ENCODE measurements at regions not wholly inside any gene's neighbourhood (a gene's known extent, or its start where the extent isn't known, plus 50 kb on each side); places are given as distances from the start of the nearest gene placed in this dataset.

GRCh38 chr16:74033441-74033995 lies 263.1 kb upstream of the PSMD7 start:
- no peak for DNase-seq (ENCODE audit: low read depth in 3 of 3)

- no peak for DNase-seq (ENCODE audit: low read depth in 3 of 3)
Measured at GRCh38 chr16:74031551-74031950, 265.1 kb upstream of the PSMD7 start.

- DNase-seq (ENCODE audit: low read depth in 3 of 3), result no peak
Measured at GRCh38 chr16:74030000-74030706, 266.5 kb upstream of the PSMD7 start.

- DNase-seq (ENCODE audit: low read depth in 3 of 3), result no peak
Measured at GRCh38 chr16:74029115-74029792, 267.4 kb upstream of the PSMD7 start.

- DNase-seq (ENCODE audit: low read depth in 3 of 3), result no peak
Measured at GRCh38 chr16:74026373-74027281, 270.0 kb upstream of the PSMD7 start.

DNA sequence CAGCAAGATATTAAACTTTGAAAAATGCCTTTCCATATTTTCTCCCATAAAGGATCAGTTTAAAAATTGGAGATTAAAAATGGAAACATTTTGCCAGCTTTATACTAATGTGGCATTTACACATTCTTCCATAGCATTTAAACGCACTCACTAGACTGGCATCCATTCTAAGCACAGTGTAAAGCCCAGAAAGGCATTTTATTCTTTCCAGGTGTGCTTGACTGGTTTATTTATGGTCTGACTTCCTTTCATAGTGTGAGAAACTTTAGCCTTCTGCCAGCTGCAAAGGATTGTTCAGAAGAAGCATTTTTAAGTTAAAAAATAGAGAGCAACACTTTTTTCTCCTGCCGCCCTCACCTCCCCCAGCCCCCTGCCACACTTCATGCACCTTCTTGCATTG lies 271.7 kb upstream of the PSMD7 start:
- DNase-seq (ENCODE audit: low read depth in 3 of 3), result no peak

GRCh38 chr16:74020095-74020670 lies 276.4 kb upstream of the PSMD7 start:
- DNase-seq (ENCODE audit: low read depth in 3 of 3), result no peak

- DNase-seq (ENCODE audit: low read depth in 3 of 3), result no peak
Measured at GRCh38 chr16:74019612-74020011, 277.0 kb upstream of the PSMD7 start.

DNA sequence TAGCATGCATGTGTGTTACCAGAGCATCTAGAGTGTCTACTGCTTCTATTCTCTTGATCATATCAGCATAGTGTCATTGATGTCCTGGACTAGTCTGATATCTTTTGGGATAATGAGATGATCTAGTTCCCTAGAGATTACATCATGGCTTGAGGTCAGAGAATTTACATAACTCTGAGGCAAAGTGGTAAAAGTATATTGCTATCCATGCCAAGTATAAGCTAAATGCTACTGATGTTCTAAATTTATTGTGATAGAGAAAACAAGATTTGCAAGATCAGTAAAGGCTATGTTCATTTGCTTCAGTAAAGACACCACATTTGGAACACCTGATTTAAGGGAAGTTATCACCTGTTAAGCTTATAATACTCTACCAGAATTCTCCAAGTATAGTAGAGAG lies 280.7 kb upstream of the PSMD7 start:
- DNase-seq (ENCODE audit: low read depth in 3 of 3), result no peak

GRCh38 chr16:73998707-73999106 lies 297.9 kb upstream of the PSMD7 start:
- no peak for DNase-seq (ENCODE audit: low read depth in 3 of 3)

DNA sequence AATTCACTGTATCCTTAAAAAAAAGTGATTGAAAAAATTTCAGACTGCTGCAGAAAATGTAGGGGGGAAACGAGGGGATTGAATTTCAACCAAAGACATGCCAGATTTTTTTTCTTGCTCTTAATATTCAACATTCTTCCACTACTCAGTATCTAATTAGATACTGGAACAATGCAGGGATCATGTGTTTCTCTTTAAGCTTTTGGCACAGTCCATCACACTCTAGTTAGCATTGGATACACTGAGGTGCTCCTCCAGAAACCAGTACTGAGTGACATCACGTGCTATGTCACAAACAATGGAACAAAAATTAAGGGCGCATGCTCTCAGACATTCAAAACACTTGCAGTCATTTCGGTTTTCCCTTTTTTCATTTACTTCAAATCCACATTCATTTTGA lies 298.6 kb upstream of the PSMD7 start:
- no peak for DNase-seq (ENCODE audit: low read depth in 3 of 3)

- DNase-seq (ENCODE audit: low read depth in 3 of 3), result no peak
Measured at GRCh38 chr16:73997340-73997711, 299.3 kb upstream of the PSMD7 start.

DNA sequence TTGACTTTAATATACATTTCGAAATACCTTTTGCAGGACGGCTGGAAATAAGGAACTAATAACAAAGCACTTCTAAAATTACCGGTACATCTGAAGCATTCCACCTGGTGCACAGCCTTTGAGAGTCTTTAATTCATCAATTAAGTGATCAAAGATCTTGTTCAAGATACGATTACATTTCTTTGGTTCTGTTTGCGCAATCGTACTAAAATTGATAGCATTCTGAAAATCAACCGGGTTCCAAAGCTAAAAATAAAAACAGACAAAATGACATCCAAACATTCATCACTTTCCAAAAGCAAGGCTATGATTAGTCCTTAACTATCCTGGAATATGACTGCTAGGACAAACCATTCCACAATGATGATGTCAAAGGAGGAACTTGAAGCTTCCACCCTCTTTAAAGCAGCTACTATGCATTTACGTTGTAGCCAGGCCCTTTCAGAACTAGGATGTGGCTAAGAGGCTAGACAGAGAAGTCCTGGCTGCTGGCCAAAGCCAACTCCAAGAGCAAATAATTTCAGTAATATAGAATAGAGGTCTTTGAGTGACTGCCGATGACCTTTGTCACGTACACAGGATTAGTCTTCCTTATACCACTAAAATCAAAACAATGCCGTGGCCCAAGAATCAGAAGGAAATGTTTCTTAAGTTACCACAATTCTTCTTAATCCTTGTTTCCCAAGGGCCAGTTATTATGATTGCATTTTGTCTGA lies 299.8 kb upstream of the PSMD7 start:
- no peak for DNase-seq (ENCODE audit: low read depth in 3 of 3)

- DNase-seq (ENCODE audit: low read depth in 3 of 3), result no peak
Measured at GRCh38 chr16:73993878-73994277, 302.7 kb upstream of the PSMD7 start.

DNA sequence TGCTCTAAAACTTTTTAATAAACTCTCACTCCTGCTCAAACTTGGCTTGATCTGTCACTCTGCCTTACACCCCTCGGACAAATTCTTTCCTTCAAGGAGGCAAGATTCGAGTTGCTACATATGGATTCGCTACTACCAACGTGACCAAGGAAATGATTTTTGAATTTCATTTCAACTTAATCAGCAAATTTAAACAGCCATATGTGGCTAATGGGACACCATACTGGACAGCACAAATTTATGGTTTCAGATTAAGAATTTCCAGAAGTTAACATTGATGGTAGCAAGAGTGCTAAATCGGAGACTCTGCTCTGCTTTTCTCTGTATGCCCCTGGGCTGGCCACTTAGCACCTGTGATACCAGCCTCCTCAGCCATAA lies 318.2 kb upstream of the PSMD7 start:
- no peak for DNase-seq (ENCODE audit: low read depth in 3 of 3)

DNA sequence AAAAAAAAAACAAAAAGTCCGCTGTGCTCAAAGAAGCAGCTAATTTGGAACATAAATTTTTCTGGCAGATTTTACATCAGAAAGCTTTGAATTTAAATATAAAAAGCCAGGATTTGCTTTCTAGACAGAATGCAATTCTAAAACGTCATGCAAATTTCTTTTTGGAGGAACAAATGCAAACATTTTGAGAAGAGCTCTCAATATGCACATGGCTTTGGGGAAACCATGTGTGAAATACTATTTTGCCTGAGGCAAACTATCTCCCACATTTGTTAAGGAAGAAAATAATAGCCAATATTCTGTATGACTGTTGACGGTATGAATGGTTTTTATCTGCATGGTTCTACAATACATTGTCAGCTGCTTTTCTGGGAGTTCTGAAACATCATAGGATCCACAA lies 320.0 kb upstream of the PSMD7 start:
- no peak for DNase-seq (ENCODE audit: low read depth in 3 of 3)

DNA sequence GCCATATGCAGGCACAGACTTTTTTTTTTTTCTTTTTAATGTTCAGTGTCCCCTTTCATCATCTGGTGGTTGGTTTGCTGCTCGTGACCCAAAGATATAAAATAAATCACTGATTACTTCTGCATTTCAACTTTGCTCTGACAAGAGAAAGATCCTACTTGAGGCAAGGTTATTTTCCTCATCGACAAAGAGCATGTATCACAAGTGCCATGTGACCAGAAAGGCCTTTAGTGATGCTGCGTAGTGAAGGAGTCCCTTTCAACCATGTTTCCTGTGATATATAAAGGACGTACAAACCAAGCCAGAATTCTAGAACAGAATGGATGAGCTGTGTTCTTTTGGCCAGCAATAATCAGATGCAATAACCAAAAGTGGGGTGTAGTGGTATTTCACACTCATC lies 323.4 kb upstream of the PSMD7 start:
- DNase-seq (ENCODE audit: low read depth in 3 of 3), result no peak

GRCh38 chr16:73966851-73967250 lies 329.8 kb upstream of the PSMD7 start:
- DNase-seq (ENCODE audit: low read depth in 3 of 3), result no peak

- DNase-seq (ENCODE audit: low read depth in 3 of 3), result no peak
Measured at GRCh38 chr16:73965591-73965990, 331.0 kb upstream of the PSMD7 start.

DNA sequence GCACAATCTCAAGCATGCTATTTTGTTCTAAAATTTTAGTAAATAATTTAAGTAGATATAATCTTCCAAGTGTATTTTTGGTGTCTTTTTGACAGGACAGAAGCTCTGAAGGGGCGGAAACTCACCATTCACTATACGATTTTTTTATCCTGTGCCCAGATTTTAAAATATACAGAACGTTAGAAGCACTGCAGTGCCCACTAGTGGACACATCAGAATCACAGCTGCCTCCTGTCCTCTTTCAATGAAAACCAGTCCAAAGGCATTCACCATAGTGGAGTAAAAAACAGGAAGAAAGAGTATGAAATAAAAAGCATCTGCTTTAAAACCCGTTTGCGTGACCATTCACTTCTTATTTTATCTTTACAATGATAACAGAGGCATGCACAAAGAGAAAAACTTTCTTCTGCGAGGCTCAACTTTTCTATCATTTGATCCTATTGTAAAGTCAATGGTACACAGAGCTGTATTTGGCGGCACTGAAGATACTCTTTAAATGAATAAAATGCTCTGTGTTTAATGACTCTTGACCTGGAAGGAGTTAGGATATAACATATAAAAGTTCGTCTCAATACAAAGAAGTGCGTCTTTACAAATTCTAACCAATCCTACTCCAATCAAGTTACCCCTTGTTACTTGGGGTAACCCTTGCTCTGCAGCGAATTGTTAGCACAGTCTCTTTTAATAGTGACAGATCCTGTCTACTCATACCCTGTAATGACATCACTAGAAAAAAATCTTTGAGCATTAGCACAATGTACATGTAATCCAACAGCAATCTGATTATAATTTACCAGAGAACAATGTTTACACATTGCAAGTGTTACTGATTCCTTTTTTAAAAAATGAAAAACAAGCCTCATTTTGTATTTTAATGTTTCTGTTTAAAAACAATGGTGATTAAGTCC lies 339.8 kb upstream of the PSMD7 start:
- DNase-seq (ENCODE audit: low read depth in 3 of 3), result peak in 2 of 3 donors; percentile 3 to 10

All from stimulated activated CD4-positive, alpha-beta T cell treated with anti-CD3 and anti-CD28 coated beads, TNF-alpha, amount 100 ng/mL, for 48 hours (primary cell).